ENCODE measurements at regions not wholly inside any gene's neighbourhood (a gene's known extent, or its start where the extent isn't known, plus 50 kb on each side); places are given as distances from the start of the nearest gene placed in this dataset.
A peak's percentile ranks its signal among the peaks of the same experiment; 100 is the strongest.

DNA sequence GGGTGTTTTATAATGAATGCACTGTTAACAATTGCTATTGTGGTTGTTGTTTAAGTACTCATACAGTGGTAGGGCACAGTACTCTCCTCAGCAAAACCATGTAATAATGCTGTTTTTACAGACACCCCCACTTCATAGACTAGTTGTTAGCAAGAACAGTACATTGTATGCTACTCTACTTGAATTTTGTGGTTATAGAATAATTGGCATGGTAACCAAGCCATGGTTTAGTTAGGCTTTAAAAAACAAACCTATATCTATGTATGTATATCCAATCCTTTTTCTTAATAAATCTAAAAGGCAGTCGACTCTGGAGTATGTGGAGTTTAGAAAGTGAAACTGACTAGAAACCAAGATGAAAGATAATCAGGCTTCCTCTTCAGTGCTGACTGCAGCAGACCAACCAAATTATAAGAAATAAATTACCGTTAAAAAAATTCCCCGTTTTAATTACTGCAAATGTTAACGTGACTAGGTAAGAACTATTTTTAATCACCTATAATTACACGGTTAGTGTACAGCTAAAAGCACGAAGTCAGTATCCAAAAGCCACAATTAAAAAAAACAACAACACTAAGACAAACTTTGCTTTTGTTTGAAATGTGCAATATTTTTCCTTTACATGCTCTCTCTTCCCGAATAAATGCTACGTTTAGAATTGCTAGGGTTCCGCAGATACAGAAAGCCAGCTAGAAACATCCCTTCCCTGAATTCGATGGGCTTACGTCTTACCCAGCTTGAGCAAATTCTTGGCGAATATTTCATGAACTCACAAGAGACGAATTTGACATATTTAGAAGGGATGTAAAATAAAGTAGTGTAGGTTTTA is 113.3 kb upstream of the SERTAD2 start:
- H3K36me3 ChIP-seq (ENCODE audit: control insufficient read depth in 2 of 4, insufficient read depth in 4 of 4, low read length in 3 of 4), result no peaks in the 10 kb centered on the region
- POLR2A ChIA-PET (ENCODE audit: partially characterized antibody), result interaction anchor here (1.3 kb wide), 2 partner anchors 28 to 112 kb away, joined by 3 to 5 read pairs; no protein-coding TSS in a partner anchor
- no peak overlapping the region for H3K4ac ChIP-seq (replicated peaks; ENCODE audit: insufficient read length, low read depth, low read length)
- H3K4me3 ChIP-seq (ENCODE audit: extremely low read depth in 1 of 4, insufficient read depth in 2 of 4, low read depth in 3 of 4, low read length in 4 of 4), result peak overlapping the region; percentile 51 to 79 (median 59)
- H3K79me1 ChIP-seq (ENCODE audit: low read depth, low read length), result no peaks in the 10 kb centered on the region
- no peak overlapping the region for H3K14ac ChIP-seq (ENCODE audit: insufficient read length)
- WGBS, 2 experiments (ENCODE audit: extremely low coverage in 1 of 2, insufficient coverage in 1 of 2, insufficient read length in 1 of 2, insufficient replicate concordance in 2 of 2, low coverage in 1 of 2, low lambda C conversion rate in 2 of 2, missing lambda C conversion rate in 1 of 2), result 28% methylated on average over 13 of the region's 13 CpGs; no CpG with 5 or more reads in 1 of the 2 experiments
- H2AK5ac ChIP-seq (ENCODE audit: low read depth, low read length), result no peak overlapping the region
- H3K23ac ChIP-seq (ENCODE audit: insufficient read length), result no peak overlapping the region
- CTCF ChIA-PET (ENCODE audit: partially characterized antibody), result interaction anchor here (0.8 to 1.3 kb wide), 5 partner anchors 14 to 113 kb away, joined by 3 read pairs; partner anchors contain the start of gene SERTAD2
- H3K27ac ChIP-seq (ENCODE audit: low read depth, low read length), result no peak overlapping the region
- H3K9ac ChIP-seq (replicated peaks in 1 of 4; ENCODE audit: extremely low read depth in 1 of 4, low read depth in 3 of 4, low read length in 3 of 4), result no peak overlapping the region
- no peak overlapping the region for H4K5ac ChIP-seq (ENCODE audit: insufficient read length, low read depth, low read length)
- H2BK12ac ChIP-seq (ENCODE audit: low read depth, low read length), result no peak overlapping the region
- H3K27me3 ChIP-seq (replicated peaks in 1 of 4; ENCODE audit: control insufficient read depth in 3 of 4, extremely low read depth in 1 of 4, insufficient read depth in 3 of 4, low read length in 3 of 4), result peaks cover 3 to 23% (median 15%) of the 10 kb centered on the region in 4 experiments
- no peak overlapping the region for H2BK120ac ChIP-seq (replicated peaks; ENCODE audit: low read depth, low read length)
- no peaks in the 10 kb centered on the region for H3K9me3 ChIP-seq (ENCODE audit: insufficient read depth in 2 of 2, low read depth in 1 of 2, low read length in 1 of 2)
- peak overlapping the region; percentile 75 to 84 for H3K4me2 ChIP-seq (ENCODE audit: insufficient read depth in 1 of 2, low read depth in 2 of 2, low read length in 2 of 2)
- no peak overlapping the region for H2BK20ac ChIP-seq (ENCODE audit: low read length)
- no peak overlapping the region for H2BK15ac ChIP-seq (ENCODE audit: low read length)
- no peak for TF ChIP-seq SP4 (IDR thresholded peaks at IDR 0.05; ENCODE audit: low read length)
- TF ChIP-seq CBX8 (IDR thresholded peaks at IDR 0.05; ENCODE audit: borderline replicate concordance, low read depth, low read length), result no peak
- TF ChIP-seq CHD2 (IDR thresholded peaks at IDR 0.05; ENCODE audit: low read length), result no peak
- TF ChIP-seq JUND (IDR thresholded peaks at IDR 0.05; ENCODE audit: low read length), result no peak
- TF ChIP-seq, protein P1, sequence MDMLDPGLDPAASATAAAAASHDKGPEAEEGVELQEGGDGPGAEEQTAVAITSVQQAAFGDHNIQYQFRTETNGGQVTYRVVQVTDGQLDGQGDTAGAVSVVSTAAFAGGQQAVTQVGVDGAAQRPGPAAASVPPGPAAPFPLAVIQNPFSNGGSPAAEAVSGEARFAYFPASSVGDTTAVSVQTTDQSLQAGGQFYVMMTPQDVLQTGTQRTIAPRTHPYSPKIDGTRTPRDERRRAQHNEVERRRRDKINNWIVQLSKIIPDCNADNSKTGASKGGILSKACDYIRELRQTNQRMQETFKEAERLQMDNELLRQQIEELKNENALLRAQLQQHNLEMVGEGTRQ (IDR thresholded peaks at IDR 0.05; ENCODE audit: low read length), result no peak
- DNase-seq (ENCODE audit: low read depth in 1 of 2, low spot score in 2 of 2) (no peak), FAIRE-seq (no peak)
- no peak overlapping the region for H4K8ac ChIP-seq (ENCODE audit: extremely low read depth, insufficient read depth, low read length)
- H4K20me1 ChIP-seq (replicated peaks in 1 of 2; ENCODE audit: control insufficient read depth in 1 of 2, insufficient read depth in 2 of 2, low read length in 2 of 2), result no peaks in the 10 kb centered on the region
- no peaks in the 10 kb centered on the region for H3K79me2 ChIP-seq (ENCODE audit: control insufficient read depth in 1 of 2, insufficient read depth in 2 of 2, low read length in 2 of 2)
- H3K4me1 ChIP-seq (replicated peaks in 1 of 4; ENCODE audit: control insufficient read depth in 3 of 4, insufficient read depth in 4 of 4, low read length in 3 of 4), result peaks cover 2 to 7% (median 3%) of the 10 kb centered on the region in 4 experiments; a peak in 4 of 7 replicates
- H3K18ac ChIP-seq (ENCODE audit: extremely low read depth, low read length), result no peak overlapping the region
- H3K23me2 ChIP-seq (ENCODE audit: low read depth, low read length), result peaks cover 7% of the 10 kb centered on the region; the same call in 1 of the 2 replicates
- H3K56ac ChIP-seq (replicated peaks; ENCODE audit: insufficient read length, low read depth, low read length), result no peak overlapping the region
- no peak overlapping the region for H4K91ac ChIP-seq (replicated peaks; ENCODE audit: insufficient read length, low read length)
- H2AFZ ChIP-seq (ENCODE audit: low read length), result peak overlapping the region; percentile 41; the same call in 1 of the 2 replicates
- H2BK5ac ChIP-seq (ENCODE audit: low read depth, low read length), result no peak overlapping the region

Data from H1 (cell line).